Spleen (tissue), 7 donors: ENCODE measurements at regions not wholly inside any gene's neighbourhood (a gene's known extent, or its start where the extent isn't known, plus 50 kb on each side); places are given as distances from the start of the nearest gene placed in this dataset.

ENCODE experiments used
- CTCF ChIP-seq, 11 experiments: fragments of 200-600 bp in 7 of 11; fragments of 450-650 bp in 4 of 11; sonication (generic) in 4 of 11; IDR thresholded peaks in 8 of 11; conservative IDR thresholded peaks in 3 of 11; 1 replicate in 7 of 11; 2 replicates in 4 of 11; pipeline versions ENCODE4 v1.4.0 to v1.8.0; 2016 to 2021; ENCODE audit warnings: antibody characterized with exemption in 11 of 11, inconsistent platforms in 4 of 11, mild to moderate bottlenecking in 1 of 11
- POLR2A ChIP-seq, 3 donors: fragments of 450-650 bp; IDR thresholded peaks; one replicate each; pipeline ENCODE4 v1.5.1; 2017; ENCODE audit warnings: antibody characterized with exemption in 3 of 3, mild to moderate bottlenecking in 1 of 3
- POLR2AphosphoS5 ChIP-seq, 3 donors: sonication (generic); formaldehyde crosslinking; IDR thresholded peaks; one replicate each; pipeline ENCODE4 v1.5.1; 2017; ENCODE audit warnings: antibody characterized with exemption in 3 of 3
- donor health status: DM: no; HTN: no; CAD: no; lungs with moderate emphysema.
- donor health status: DM: no; HTN: no; CAD: no.
- donor health status: DM: no; HTN: no; CAD: no.

GRCh38 chr2:208643145-208643544 is 236.6 kb downstream of the PTH2R start:
- TF ChIP-seq POLR2A (IDR thresholded peaks at IDR 0.05) (no peak), CTCF (IDR thresholded peaks at IDR 0.05 in 8 of 11, conservative IDR thresholded peaks at IDR 0.05 in 3 of 11) (no peak), POLR2AphosphoS5 (IDR thresholded peaks at IDR 0.05) (no peak)
